HG03135 (cell line): ENCODE measurements at regions not wholly inside any gene's neighbourhood (a gene's known extent, or its start where the extent isn't known, plus 50 kb on each side); places are given as distances from the start of the nearest gene placed in this dataset.
"Not testable (repeated sequence)": the region's sequence is repeated elsewhere in the genome, so short reads cannot be mapped to it uniquely, and the experiment has no call there.

Experiments used
- ATAC-seq: cut with Tn5 transposase; IDR thresholded peaks from one replicate; pipeline ENCODE4 v1.9.1; 2021; ENCODE audit warnings: mild to moderate bottlenecking, moderate library complexity; ENCODE audit not compliant: unreplicated experiment

- ATAC-seq = no peak
Observed at GRCh38 chrX:30008031-30008430, 207.3 kb upstream of the MAGEB2 start.

- ATAC-seq = no peak
Observed at GRCh38 chrX:30010471-30010870, 204.9 kb upstream of the MAGEB2 start.

DNA sequence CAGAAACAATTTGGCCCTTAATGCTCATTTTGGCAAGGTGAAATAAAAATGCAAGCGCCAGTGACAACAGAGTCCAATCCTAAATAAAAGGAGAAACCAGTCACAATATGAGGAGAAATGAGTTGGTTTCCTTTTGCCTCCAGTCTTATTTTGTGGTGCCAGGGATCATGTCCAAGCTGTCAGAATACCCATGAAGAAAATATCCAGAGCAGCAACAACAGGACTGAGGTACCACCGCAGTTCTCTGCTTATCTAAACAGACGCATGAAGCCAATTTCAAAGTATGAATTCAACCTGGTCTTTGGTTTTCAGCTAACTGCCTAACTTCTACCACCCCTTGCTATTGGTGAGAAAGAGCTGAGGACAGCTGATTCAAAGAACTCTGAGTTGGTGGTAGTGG lies 199.9 kb upstream of the MAGEB2 start:
- ATAC-seq = no peak

DNA sequence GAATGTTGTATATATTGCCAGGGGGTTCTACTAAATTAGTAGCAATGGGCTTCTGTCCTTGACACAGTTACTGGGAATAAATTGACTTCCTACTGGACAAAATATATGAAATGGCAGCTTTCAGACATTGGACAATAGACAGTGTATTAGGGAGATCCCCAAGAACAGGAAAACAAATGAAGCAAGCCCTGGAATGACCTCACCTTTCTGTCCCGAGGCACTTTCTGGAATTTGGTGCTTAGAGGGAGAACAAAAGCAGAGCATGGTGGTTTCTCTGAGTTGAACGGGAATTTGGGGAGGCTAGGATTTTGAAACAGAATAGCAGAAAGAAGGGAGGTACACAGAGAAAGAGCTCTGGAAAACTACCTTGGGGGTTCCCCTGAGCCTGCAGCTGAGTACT lies 187.7 kb upstream of the MAGEB2 start:
- no peak for ATAC-seq

DNA sequence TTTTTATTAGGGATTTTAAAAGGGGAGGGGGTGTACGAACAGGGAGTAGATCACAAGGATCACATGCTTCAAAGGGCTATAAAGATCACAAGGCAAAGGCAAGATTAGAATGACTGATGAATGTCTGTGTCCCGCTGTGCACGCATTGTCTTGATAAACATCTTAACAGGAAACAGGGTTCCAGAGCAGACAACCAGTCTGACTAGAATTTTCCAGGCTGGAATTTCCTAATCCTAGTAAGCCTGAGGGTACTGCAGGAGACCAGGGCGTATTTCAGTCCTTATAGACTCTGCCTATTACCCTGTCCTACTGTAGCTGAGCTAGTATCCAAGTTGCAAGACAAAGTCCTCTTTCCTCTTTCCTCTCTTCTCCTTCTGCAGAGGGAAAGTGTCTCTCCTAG lies 179.0 kb upstream of the MAGEB2 start:
- not testable (repeated sequence) for ATAC-seq

GRCh38 chrX:30039768-30040167 lies 175.6 kb upstream of the MAGEB2 start:
- ATAC-seq = no peak

DNA sequence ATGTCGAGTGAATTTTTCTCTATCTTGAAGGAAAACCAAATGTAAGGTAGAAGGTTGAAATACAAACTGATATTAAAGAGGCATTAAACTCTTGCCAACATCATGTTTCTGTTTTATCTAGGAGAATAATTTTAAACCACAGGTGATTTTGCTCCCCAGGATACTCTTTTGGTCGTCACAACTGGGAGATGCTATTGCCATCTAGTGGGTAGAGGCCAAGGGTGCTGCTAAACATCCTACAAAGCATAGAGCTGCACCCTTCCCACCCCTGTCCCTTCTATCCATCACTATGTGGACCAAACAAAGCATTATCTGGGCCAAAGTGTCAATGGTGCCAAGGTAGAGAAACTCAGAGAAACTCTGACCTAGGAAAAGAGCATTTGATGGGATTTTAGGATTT lies 154.6 kb upstream of the MAGEB2 start:
- ATAC-seq = no peak

DNA sequence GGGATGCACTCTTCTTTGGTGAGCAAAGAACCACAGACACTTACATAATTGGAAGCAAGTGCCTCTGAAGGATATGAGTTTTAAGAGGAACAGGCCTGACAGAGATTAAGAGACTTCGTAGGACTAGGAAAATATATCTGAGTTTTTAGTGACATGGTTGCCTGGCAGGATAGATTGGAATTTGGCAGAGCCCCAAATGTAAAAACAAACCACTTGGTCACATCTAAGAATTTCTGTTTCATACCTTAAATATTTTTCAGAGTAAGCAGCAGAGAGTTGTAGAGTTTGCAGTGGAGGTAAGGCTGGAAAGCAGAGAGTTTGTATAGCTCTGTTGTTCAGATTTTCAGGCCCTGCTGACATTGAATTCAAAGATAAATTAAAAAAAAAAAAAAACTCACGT lies 150.1 kb upstream of the MAGEB2 start:
- no peak for ATAC-seq

- no peak for ATAC-seq
Observed at GRCh38 chrX:30067677-30068076, 147.7 kb upstream of the MAGEB2 start.

- no peak for ATAC-seq
Observed at GRCh38 chrX:30085571-30085970, 129.8 kb upstream of the MAGEB2 start.

DNA sequence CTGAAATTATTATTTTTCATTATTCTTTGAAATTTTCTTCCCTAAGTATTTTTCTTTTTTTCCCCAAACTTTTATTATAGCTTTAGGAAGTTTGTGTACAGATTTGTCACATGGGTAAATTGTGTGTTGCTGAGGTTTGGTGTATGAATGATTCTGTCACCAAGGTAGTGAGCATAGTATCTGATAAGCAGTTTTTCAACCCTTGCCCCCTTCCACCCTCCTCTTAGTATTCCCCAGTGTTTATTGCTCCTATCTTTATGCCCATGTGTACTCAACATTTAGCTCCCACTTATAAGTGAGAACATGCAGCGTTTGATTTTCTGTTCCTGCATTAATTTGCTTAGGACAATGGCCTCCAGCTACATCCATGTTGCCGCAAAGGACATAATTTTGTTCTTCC lies 103.9 kb upstream of the MAGEB2 start:
- no peak for ATAC-seq

- ATAC-seq = peak; percentile 76
Observed at GRCh38 chrX:30141966-30142365, 73.4 kb upstream of the MAGEB2 start.

DNA sequence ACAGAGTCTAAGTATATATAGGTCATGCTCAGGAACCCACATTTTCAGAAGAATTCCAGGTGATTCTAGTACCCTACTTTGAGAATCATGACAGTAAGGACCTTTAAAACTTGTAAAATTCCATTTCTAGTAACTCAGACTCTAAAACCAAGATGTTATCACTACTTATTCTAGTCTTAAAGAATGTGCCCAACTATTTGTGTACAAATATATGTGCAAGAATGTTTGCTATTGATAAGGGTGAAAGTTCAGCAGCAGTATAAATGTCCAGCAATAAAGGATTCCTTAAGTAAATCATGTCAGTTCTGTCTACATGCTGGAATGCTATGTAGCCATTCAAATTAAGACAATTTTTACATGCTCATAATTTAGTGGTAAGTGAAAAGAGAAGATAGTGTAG lies 71.1 kb upstream of the MAGEB2 start:
- ATAC-seq = no peak

GRCh38 chrX:30144971-30145731 lies 70.2 kb upstream of the MAGEB2 start:
- no peak for ATAC-seq

- no peak for ATAC-seq
Observed at GRCh38 chrX:30147996-30148643, 67.2 kb upstream of the MAGEB2 start.

DNA sequence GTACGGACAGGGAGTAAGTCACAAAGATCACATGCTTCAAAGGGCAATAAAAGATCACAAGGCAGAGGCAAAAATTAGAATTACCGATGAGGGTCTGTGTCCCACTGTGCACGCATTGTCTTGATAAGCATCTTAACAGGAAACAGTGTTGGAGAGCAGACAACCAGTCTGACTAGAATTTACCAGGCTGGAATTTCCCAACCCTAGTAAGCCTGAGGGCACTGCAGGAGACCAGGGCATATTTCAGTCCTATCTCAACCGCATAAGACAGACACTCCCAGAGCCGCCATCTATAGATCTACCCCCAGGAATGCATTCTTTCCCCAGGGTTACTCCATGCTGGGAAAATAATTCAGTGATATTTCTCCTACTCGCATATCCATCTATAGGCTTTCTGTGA lies 66.2 kb upstream of the MAGEB2 start:
- not testable (repeated sequence) for ATAC-seq

DNA sequence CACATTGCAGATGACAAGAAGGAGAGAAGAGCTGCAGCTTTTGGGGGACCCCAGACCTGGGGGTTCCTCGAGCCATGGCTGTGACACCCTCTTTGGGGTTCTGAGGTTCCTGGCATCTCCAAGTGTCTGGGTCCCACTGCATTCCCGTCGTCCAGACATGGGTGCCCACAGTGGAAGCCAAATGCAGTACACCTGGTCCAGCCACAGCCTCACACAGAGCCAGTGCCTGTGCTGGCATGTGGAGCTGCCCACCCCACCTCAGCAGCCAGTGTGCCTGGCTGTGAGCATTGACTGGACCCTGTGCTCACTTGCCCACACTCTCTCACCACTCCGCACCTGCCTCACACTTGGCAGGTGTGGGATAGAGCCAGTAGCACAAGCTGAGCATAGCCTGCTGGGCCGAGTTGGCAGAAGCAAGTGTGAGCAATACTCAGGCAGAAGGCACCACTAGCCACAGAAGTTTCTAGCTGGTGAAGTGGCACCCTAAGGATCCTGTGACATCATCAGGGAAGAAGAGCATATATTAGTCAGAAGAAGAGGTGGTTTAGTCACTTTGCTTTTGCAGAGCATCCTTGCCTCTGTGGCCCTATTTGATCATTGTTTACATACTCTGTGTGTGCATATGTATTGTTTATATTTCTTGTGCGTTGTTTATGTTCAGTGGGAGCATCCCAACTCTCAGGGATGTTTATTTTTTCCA lies 65.0 kb upstream of the MAGEB2 start:
- no peak for ATAC-seq

- ATAC-seq = no peak
Observed at GRCh38 chrX:30151964-30152363, 63.4 kb upstream of the MAGEB2 start.

DNA sequence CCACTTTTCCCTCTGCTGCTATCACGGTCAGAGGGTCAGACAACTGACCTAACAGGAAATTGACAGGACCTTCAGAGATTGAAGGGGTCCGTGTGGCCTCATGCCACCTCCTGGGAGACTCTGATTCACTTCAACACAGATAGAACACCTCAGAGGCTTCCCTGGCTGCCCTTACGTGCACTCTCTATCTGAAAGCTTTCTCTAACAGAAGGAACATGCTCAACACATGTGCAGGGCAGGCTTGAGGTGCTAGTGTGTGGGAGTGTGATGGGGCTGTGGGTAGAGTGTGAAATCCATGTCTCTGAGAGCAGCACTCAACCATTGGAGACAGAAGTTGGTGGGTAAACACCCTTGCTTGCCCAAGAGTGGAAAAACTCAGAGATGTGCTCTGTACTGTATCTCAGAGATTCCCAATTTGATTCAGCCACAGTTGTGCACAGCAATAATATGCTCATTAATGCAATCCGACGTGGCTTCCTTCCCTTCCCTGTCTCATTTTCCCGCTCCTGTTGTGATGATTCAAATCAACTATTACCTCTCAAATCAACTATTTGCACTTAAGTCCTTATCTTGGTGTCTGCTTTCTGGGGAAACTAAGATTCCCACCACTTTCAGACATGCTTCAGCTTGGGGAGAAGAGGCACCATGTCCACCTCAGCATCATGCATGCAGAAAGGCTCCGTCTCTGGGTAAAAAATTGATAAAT lies 62.0 kb upstream of the MAGEB2 start:
- no peak for ATAC-seq

- ATAC-seq = no peak
Observed at GRCh38 chrX:30153881-30154260, 61.5 kb upstream of the MAGEB2 start.

GRCh38 chrX:30156009-30156408 lies 59.4 kb upstream of the MAGEB2 start:
- ATAC-seq = no peak
